Astrocyte of the cerebellum (primary cell): ENCODE measurements at regions not wholly inside any gene's neighbourhood (a gene's known extent, or its start where the extent isn't known, plus 50 kb on each side); places are given as distances from the start of the nearest gene placed in this dataset.

ENCODE experiments used
- DNase-seq: peaks from one replicate; pipeline ENCODE4 v3.0.0-alpha.2; 2011; ENCODE audit warnings: low read depth
- H3K4me3 ChIP-seq: 2 replicates; pipeline ENCODE4 v1.5.1; 2011; ENCODE audit warnings: mild to moderate bottlenecking, low read depth, low read length, moderate library complexity
- CTCF ChIP-seq: IDR thresholded peaks from 2 replicates; pipeline ENCODE4 v1.5.1; 2012; ENCODE audit warnings: low read length, low read depth, moderate library complexity, mild to moderate bottlenecking; ENCODE audit errors: missing control alignments
- in situ Hi-C: cut with HindIII; loops from 2 replicates; pipeline ENCODE4 v1.10.0; 2017; ENCODE audit warnings: low sequenced_read_pairs

GRCh38 chr15:69940441-69941300, 157.0 kb downstream of the TLE3 start:
- no peak for DNase-seq
- H3K4me3 ChIP-seq, result no peak overlapping the region
- in situ Hi-C loops, result no loop called here
- no peak for TF ChIP-seq CTCF

GRCh38 chr15:69941301-69941605, 156.5 kb downstream of the TLE3 start:
- no peak for TF ChIP-seq CTCF
- no peak for DNase-seq
- in situ Hi-C loops, result no loop called here
- no peak overlapping the region for H3K4me3 ChIP-seq

GRCh38 chr15:69941706-69942495, 155.8 kb downstream of the TLE3 start:
- no peak for DNase-seq
- in situ Hi-C loops, result no loop called here
- no peak for TF ChIP-seq CTCF
- H3K4me3 ChIP-seq, result no peak overlapping the region

- no peak for TF ChIP-seq CTCF
- no peak for DNase-seq
- in situ Hi-C loops, result no loop called here
- H3K4me3 ChIP-seq, result no peak overlapping the region
These were observed 154.1 kb downstream of the TLE3 start for GRCh38 chr15:69943637-69944036.

GRCh38 chr15:69945729-69946128, 152.0 kb downstream of the TLE3 start:
- in situ Hi-C loops, result no loop called here
- DNase-seq, result no peak
- H3K4me3 ChIP-seq, result no peak overlapping the region

GRCh38 chr15:69946870-69947269, 150.8 kb downstream of the TLE3 start:
- TF ChIP-seq CTCF, result no peak
- no peak for DNase-seq
- no peak overlapping the region for H3K4me3 ChIP-seq
- in situ Hi-C loops, result no loop called here

More at GRCh38 chr15:69945729-69946128, 152.0 kb downstream of the TLE3 start:
- TF ChIP-seq CTCF, result no peak
